ENCODE measurements at regions not wholly inside any gene's neighbourhood (a gene's known extent, or its start where the extent isn't known, plus 50 kb on each side); places are given as distances from the start of the nearest gene placed in this dataset.
"Not testable (repeated sequence)": the region's sequence is repeated elsewhere in the genome, so short reads cannot be mapped to it uniquely, and the experiment has no call there.

DNA sequence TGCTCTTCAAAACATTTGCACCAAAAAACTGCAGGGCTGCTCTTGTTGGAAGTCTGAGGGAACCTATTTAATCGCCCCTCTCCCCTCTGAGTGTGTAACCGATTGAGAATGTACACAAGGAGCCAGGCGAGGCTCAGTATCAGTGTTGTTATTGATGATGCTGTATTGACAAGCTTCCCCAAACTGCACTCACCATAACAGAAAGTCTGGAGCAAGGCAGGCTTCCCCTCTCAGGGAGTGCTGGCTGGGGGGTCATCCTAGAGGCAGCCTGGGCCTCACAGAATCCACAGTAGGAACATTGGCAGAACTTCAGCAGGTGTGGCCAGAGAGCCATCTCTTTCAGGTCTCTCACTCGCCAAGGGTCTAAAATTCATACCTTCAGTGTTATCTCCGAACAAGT lies 58.1 kb upstream of the TUNAR start:
- DNase-seq, result no peak

DNA sequence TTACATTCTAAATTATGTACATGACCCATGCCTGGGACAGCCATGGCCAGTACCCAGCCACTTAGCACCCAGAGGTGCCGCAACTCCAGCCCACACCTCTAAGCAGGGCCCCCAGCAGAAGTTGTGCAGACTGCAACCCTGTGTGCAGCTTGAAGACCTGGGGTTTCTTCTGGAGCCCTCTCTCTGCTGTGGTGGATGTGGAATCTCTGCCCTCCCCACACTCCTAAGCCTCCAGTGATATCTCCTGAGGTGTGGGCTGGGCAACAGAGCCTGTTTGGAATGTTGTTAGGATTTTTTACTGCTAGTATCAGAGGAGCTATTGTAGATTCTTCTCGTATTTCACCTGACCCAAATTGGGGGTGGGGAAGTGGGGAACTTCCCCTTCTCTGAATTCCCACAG lies 59.4 kb upstream of the TUNAR start:
- no peak for DNase-seq

DNA sequence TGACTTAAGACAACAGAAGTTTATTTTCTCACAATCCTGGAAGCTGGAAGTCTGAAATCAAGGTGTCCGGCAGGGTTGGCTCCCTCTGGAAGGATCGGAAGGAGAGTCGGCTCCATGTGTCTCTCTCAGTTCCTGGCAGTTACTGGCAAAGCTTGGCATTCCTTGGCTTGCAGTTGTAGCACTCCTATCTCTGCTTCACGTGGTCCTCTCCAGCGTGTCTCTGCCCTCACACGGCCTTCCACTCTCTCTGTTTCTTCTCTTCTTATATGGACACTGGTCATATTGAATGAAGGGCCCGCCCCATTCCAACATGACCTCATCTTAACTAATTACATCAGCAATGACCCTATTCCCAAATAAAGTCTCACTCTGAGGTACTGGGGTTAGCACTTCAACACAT lies 60.1 kb upstream of the TUNAR start:
- no peak for DNase-seq

DNA sequence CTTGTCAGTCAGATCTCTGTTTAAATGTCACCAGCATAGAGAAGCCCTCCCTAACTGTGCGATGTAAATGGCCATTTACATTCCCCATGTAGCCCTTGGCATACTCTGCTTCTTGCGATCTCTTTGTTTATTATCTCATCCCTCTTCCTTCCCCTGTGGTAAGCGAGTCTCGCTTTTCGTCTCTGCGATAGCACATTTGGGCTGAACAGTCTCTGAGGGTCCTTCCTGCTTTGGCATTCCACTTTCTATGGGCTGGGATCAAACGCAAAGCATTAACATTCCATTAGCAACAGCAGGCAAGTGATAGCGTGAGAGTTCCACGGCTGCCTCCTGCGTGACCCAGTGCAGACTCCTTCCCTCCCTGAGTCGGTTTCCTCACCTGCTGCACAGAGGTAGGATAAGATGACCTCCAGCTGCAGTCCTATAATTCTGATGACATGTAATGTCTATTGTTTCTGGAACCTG lies 61.4 kb upstream of the TUNAR start:
- DNase-seq, result no peak

DNA sequence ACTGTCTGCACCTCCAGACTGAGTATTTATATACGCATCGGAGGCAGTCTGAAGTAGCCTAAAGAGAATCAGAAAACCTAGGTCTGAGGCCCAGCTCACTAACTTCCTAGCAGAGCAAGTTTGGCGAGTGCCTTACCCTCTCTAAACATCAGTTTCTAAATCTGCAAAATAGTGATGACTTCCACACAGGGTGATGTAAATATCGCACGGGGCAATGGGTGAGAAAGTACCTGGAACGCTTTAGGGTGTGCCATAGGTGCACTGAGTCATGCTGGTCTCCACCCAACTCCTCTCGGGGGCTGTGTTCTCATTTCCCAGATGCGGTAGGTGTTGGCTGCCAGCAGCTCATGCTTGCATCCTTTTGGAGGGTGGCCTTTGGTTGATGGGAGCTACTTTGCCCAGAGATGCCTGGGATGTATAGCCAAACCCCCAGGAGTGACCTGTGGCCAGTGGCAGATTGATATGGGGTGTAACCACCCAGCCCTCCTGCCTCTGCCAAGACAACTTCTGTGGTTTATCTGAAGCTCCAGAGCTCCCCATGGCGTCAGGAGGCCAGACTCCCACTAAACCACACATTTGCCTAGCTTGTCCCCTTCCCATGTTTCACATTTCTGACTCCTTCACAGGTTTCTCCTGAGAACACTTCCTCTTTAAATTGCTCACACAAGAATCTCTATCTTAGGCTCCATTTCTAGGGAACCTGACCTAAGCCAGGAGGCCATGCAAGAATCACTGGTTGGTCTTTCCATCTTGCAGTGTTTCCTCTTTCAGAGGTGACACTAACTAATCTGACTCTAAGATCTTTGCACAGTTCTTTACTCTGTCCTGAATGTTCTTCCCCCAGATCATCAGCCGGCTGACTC lies 62.0 kb upstream of the TUNAR start:
- DNase-seq, result no peak

DNA sequence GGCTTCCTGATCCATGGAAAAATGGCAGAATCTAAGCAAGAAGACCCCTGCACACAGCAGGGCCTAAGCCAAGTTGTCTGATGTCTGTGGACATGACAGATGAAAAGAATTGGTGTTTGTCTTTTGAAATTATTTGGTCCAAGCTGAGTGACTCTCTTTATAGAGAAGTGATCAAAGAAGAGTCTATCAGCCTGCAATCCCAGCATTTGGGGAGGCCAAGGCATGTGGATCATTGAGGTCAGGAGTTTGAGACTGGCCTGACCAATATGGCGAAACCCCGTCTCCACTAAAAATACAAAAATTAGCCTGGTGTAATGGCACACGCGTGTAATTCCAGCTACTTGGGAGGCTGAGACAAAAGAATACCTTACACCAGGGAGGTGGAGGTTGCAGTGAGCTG lies 64.8 kb upstream of the TUNAR start:
- DNase-seq, result no peak

DNA sequence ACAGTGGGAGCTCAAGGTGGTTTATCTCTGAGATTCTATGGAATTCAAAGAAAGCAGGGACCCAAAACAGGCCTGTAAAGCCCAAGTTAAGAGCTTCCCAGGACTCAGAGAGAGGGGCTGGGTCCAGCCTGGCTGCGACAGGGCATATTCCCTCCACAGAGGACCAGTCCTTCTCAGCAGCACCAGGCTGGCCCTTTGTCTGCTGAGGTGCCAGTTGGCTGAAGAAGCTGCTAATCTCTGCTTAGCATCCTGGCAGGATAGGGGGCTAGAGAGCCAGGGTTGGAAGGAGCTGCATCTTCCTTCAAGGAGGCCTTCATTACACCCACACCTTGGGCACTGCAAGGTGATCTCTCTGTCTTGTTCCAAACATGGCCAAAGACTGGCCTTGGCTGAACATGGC lies 68.3 kb upstream of the TUNAR start:
- DNase-seq, result no peak

DNA sequence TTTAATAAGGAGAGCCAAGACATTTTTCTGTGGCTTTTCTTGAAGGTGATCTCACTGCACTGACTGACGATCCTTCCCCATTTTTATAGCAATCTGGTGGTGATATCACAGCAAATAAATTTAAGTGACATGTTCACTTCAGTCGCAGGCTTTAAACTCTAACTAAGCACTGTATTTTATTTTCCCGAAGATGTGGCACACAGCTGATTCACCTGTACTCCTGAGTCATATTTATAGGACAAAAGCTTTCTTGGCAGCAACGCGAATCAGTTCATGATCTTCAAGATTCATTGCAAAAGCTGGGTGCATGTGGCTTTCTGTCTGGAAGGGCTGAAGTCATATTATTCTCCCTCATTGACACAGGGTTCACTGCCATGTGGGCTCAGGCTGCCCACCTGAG lies 79.8 kb upstream of the TUNAR start:
- DNase-seq, result no peak

DNA sequence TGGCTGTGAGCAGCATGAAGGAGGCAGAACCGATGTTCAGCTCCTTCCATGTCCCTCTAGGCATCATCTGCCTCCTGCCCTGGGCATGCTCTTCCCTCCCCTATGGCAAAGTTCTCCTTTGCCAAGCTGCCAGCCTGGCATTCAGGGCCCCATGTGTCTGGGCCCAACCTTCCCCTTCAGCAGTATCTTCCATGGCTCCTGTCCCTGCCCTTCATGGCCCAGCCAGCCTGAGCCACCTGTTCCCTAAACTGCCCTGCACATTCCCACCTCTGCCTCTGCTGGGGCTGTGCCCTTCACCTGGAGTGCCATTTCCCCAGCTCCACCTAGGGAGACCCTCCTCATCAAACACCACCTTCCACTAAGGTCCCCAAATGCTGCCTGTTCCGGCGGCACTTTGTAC lies 74.0 kb upstream of the TCL1A start:
- DNase-seq, result no peak

DNA sequence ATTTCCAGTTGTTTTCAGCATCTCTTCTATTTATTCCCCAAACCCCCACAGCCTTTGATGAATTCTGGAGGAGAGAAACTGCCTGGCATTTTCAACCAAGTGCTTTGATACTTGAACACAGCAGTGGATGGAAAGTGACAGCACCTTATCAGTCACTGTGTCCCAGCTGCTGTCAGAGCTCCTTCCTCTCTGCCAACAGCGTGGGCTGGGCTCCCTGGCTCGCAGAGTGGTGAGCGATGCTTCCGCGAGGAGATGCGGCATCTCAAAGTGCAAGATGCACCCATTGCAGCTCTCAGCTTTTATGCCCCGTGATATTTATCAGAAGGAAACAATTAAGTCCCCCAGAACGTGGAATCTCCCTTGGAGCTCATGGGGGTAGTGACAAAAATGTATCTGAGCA lies 72.6 kb upstream of the TCL1A start:
- DNase-seq, result no peak

DNA sequence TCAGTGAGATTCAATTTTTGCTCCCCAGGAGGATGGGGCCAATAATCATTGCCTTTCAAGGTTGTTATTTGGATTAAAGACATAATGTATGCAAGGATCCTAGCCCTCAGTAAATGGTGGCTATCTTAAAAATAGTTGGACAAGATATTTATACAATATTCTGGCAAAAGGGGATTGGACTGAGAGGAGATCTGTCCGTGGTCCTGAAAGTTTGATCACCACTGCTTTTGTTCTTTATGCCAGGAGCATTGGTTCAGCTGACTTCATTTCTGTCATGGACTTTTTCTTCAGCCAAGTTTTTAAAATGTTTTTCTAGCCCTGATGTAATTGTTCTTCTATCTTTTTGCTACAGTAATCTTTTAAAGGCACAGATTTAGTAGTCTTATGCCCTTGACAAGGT lies 70.2 kb upstream of the TCL1A start:
- peak; percentile 76 for DNase-seq

DNA sequence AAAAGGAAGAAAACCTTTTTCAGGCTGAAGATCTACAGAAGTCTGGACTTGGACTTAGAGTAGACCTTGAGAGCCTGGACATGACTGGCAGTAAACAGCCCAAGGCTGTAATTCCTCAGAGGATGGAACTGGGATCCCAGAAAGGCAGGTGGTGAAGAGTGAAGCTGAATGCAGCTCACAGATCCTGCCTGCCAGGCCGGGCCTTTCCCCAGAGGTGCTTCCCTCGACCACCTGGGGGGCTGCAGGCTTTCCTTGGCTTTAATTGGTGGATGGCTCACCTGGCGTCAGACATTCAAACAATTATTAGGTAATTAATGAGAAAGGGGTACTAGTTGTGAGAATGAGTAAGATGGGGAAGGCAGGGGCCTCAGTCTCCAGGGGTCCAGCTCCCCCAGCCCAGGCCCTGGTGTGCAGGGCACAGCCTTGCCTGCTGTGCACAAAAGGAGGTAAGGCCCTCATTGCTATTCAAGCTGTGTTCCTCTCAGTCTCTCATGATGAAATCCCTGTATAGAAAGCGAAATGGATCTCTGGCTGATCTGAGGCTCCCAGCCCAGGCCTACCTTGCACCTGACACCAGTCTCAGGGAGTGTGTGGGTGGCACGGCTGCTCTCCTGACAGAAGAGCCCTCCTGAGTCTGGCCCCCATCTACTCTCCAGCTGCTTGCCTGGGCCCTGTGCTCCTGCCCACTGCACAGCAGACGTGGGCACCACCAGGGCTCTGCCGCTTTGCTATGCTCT lies 63.0 kb upstream of the TCL1A start:
- no peak for DNase-seq

DNA sequence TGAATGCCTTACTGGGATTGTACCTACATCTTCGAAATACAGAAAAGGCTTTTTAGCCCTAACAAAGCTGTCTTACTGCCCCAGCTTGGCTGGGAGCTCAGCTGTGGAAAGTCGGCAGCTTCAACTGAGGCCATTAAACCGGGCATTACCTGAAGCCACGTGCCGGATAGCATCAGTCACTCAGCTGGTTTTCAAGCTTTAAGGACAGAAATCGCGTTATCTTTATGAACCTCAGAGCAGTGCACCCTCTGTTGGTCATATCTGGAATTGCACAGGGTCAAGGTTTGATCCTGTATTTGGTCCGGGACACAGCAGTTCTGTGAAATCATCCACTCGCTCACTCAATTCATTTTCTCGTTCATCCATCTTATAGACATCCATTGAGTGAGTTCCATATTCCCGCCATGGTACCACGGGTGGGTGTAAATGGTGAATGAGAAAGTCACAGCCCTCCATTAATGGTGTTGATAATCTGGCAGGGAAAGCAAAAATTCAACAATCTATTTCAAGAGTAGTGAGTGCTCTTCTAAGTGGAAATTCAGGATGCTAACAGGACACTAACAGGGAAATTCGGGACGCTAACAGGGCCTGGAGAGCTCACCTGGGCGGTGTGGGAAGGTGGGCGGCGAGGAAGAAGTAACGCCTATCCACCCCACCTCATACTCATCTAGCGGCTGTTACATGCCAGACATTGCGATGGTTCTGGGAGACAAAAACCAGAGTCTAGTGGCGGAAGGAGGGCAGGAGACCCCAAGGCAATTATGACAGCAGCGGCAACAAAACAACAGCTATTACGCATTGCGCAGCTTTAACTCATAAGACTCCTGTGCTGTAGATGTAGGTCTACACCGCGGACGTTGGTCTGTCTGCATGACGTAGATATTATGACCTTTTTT lies 60.6 kb upstream of the TCL1A start:
- DNase-seq, result no peak

DNA sequence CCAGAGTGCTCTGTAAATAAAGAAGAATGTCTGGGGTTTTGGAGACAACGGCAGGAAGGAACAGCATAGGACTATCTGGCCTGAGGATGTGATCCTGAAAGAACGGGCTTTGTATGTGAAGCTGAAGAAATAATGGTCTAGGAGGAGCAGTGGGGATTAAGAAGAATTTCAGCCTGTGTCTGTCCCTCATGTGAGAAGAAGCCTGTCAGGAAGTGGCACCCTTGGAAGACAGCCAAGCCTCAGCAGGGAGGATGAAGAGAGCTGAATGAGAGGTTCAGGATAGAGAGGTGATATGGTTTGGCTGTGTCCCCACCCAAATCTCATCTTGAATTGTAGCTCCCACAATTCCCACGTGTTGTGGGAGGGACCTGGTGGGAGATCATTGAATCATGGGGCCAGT lies 56.9 kb upstream of the TCL1A start:
- DNase-seq, result no peak

DNA sequence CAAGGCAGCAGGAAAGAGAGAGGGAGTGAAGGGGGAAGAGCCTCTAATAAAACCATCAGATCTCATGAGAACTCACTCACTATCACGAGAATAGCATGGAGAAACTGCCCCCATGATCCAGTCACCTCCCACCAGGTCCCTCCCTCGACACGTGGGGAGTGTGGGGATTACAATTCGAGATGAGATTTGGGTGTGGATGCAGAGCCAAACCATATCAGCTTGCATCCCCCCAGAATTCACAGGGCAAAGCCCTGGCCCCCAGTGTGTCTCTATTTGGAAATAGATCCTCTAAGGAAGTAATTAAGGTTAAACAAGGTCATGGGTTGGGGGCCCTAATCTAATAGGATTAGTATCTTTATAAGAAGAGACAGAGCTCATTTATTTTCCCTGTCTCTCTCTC lies 56.1 kb upstream of the TCL1A start:
- no peak for DNase-seq

DNA sequence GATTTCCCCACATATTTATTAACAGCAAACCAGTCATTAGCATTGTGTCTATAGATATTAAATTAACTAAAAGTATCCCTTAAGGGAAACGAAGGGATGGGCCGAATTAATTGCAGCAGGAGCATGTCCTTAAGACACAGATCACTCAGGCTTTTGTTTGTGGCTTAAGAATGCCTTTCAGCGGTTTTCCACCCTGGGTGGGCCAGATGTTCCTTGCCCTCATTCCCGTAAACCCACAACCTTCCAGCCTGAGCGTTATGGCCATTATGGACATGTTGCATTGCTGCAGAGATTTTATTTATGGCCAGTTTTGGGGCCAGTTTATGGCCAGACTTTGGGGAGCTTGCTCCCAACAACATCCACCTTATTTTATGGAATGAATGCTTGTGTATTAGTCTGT lies 55.5 kb upstream of the TCL1A start:
- not testable (repeated sequence) for DNase-seq

DNA sequence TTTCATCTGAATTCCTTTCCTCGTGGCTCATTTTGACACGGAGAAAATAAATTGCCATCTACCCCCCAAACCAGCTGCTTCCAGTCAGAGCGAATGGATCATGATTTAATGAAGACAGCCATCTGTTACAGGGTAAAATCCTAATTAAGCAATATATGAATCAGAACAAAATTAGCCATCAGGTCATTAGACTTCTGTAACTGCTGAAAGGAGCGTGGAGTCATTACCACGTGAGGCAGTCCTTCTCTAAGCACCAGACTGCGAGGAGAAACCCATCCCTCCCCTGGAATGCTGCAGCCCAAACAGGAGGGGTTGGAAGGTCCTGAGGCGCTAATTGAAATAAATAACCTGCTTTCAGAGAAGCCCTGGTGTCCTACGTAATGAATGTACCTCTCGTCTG lies 51.1 kb upstream of the TCL1A start:
- DNase-seq, result no peak

DNA sequence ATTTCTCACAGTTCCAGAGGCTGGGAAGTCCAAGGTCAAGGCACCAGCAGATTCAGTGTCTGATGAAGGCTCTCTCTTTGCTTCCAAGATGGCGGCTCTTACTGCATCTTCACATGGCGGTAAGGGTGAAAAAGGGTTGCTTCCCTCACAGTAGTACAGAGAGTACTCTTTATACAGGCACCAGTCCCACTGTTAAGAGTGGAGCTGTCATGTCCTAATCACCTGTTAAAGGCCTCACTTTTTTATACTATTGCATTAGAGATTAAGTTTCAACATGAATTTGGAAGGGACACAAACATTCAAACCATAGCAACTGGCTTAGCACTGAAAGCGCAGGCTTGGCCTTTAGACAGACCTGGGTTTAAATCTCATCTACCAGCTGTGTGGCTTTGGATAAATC lies 50.0 kb upstream of the TCL1A start:
- DNase-seq, result no peak

Measured in renal pelvis (tissue), 1 donor.